Eye (tissue), 1 donor: ENCODE measurements at regions not wholly inside any gene's neighbourhood (a gene's known extent, or its start where the extent isn't known, plus 50 kb on each side); places are given as distances from the start of the nearest gene placed in this dataset.

ENCODE experiments used
- DNase-seq: peaks from one replicate; pipeline ENCODE4 v3.0.0-alpha.2; 2015

GRCh38 chr2:2974982-2975381 lies 402.6 kb downstream of the EIPR1 start:
- DNase-seq: no peak

GRCh38 chr2:2960441-2961133 lies 417.0 kb downstream of the EIPR1 start:
- peak; percentile 85 for DNase-seq

GRCh38 chr2:2950403-2950952 lies 427.1 kb downstream of the EIPR1 start:
- DNase-seq: no peak

GRCh38 chr2:2947406-2947805 lies 430.2 kb downstream of the EIPR1 start:
- no peak for DNase-seq

GRCh38 chr2:2942906-2943305 lies 434.7 kb downstream of the EIPR1 start:
- peak; percentile 66 for DNase-seq

GRCh38 chr2:2942225-2942624 lies 435.4 kb downstream of the EIPR1 start:
- DNase-seq: peak; percentile 13

GRCh38 chr2:2941205-2941604 lies 436.4 kb downstream of the EIPR1 start:
- peak; percentile 90 for DNase-seq

- peak; percentile 28 for DNase-seq
These were observed 436.9 kb downstream of the EIPR1 start for GRCh38 chr2:2940702-2941101.

GRCh38 chr2:2940061-2940460 lies 437.6 kb downstream of the EIPR1 start:
- DNase-seq: no peak

- DNase-seq: no peak
These were observed 438.4 kb downstream of the EIPR1 start for GRCh38 chr2:2939078-2939795.

GRCh38 chr2:2938481-2938880 lies 439.1 kb downstream of the EIPR1 start:
- DNase-seq: no peak

GRCh38 chr2:2935445-2936149 lies 442.0 kb downstream of the EIPR1 start:
- peak; percentile 22 for DNase-seq

- DNase-seq: peak; percentile 95
These were observed 444.2 kb downstream of the EIPR1 start for GRCh38 chr2:2933426-2933825.

GRCh38 chr2:2932692-2933305 lies 444.8 kb downstream of the EIPR1 start:
- peak; percentile 22 for DNase-seq

- DNase-seq: no peak
These were observed 445.4 kb downstream of the EIPR1 start for GRCh38 chr2:2932189-2932588.

- no peak for DNase-seq
These were observed 446.1 kb downstream of the EIPR1 start for GRCh38 chr2:2931318-2932075.

GRCh38 chr2:2930841-2931240 lies 446.8 kb downstream of the EIPR1 start:
- no peak for DNase-seq

- DNase-seq: no peak
These were observed 450.8 kb downstream of the EIPR1 start for GRCh38 chr2:2926858-2927175.

GRCh38 chr2:2926009-2926857 lies 451.4 kb downstream of the EIPR1 start:
- DNase-seq: no peak

- no peak for DNase-seq
These were observed 455.5 kb downstream of the EIPR1 start for GRCh38 chr2:2922156-2922555.

- DNase-seq: no peak
These were observed 456.5 kb downstream of the EIPR1 start for GRCh38 chr2:2921011-2921720.
